GM23338 (cell line): ENCODE measurements at regions not wholly inside any gene's neighbourhood (a gene's known extent, or its start where the extent isn't known, plus 50 kb on each side); places are given as distances from the start of the nearest gene placed in this dataset.

Source experiments
- ATAC-seq: fragments of 200-7000 bp; cut with Tn5 transposase; 3 replicates; pipeline ENCODE4 v1.9.1; 2020
- DNase-seq: peaks from one replicate; pipeline ENCODE4 v3.0.0-alpha.2; 2015; ENCODE audit warnings: low spot score
- H2AFZ ChIP-seq: fragments of 200-600 bp; sonication (generic); 2 replicates; pipeline ENCODE4 v1.8.0; 2016; ENCODE audit warnings: antibody characterized with exemption, mild to moderate bottlenecking, moderate library complexity
- H3F3A ChIP-seq: fragments of 200-600 bp; sonication (generic); replicated peaks from 2 replicates; pipeline ENCODE4 v1.8.0; 2017; ENCODE audit warnings: antibody characterized with exemption, mixed run types, low read depth
- H3K27ac ChIP-seq: fragments of 200-600 bp; sonication (generic); 2 replicates; pipeline ENCODE4 v1.6.1; 2016; ENCODE audit warnings: low read depth
- H3K27me3 ChIP-seq: fragments of 200-600 bp; sonication (generic); 2 replicates; pipeline ENCODE4 v1.8.0; 2016; ENCODE audit warnings: mild to moderate bottlenecking, mixed run types, moderate library complexity; ENCODE audit not compliant: insufficient read depth
- H3K36me3 ChIP-seq: fragments of 200-600 bp; sonication (generic); 2 replicates; pipeline ENCODE4 v1.8.0; 2016; ENCODE audit warnings: mild to moderate bottlenecking; ENCODE audit not compliant: insufficient read depth
- H3K4me1 ChIP-seq: fragments of 200-600 bp; sonication (generic); 2 replicates; pipeline ENCODE4 v1.8.0; 2016; ENCODE audit warnings: mild to moderate bottlenecking, moderate library complexity; ENCODE audit not compliant: insufficient read depth
- H3K4me2 ChIP-seq: fragments of 200-600 bp; sonication (generic); 2 replicates; pipeline ENCODE4 v1.7.1; 2017; ENCODE audit warnings: mixed run types
- H3K4me3 ChIP-seq: fragments of 200-600 bp; sonication (generic); 2 replicates; pipeline ENCODE4 v1.6.1; 2016; ENCODE audit warnings: mixed run types
- H3K79me2 ChIP-seq: fragments of 200-600 bp; sonication (generic); replicated peaks from 2 replicates; pipeline ENCODE4 v1.8.0; 2017; ENCODE audit warnings: mild to moderate bottlenecking; ENCODE audit not compliant: insufficient read depth
- H3K9me2 ChIP-seq: fragments of 200-600 bp; sonication (generic); 2 replicates; pipeline ENCODE4 v1.8.0; 2017; ENCODE audit not compliant: insufficient read depth
- H4K20me1 ChIP-seq: fragments of 200-600 bp; sonication (generic); replicated peaks from 2 replicates; pipeline ENCODE4 v1.8.0; 2017; ENCODE audit warnings: mild to moderate bottlenecking; ENCODE audit not compliant: insufficient read depth
- H3K27ac Mint-ChIP-seq: 2 replicates; pipeline ENCODE4 v1.8.0; 2020; ENCODE audit warnings: inconsistent platforms, mild to moderate bottlenecking, moderate library complexity, mixed read lengths
- H3K27me3 Mint-ChIP-seq: 3 replicates; pipeline ENCODE4 v1.8.0; 2022; ENCODE audit warnings: low read depth, mild to moderate bottlenecking, moderate library complexity, mixed read lengths, inconsistent platforms; ENCODE audit not compliant: insufficient read depth, poor library complexity
- H3K36me3 Mint-ChIP-seq: 3 replicates; pipeline ENCODE4 v1.8.0; 2021; ENCODE audit warnings: low read depth, mild to moderate bottlenecking, inconsistent platforms, moderate library complexity, mixed read lengths
- H3K4me1 Mint-ChIP-seq: 3 replicates; pipeline ENCODE4 v1.8.0; 2020; ENCODE audit warnings: mild to moderate bottlenecking, inconsistent platforms, mixed read lengths
- H3K4me3 Mint-ChIP-seq: 3 replicates; pipeline ENCODE4 v1.8.0; 2021; ENCODE audit warnings: moderate library complexity, mild to moderate bottlenecking, inconsistent platforms, mixed read lengths
- H3K9me3 Mint-ChIP-seq: 3 replicates; pipeline ENCODE4 v1.8.0; 2020; ENCODE audit warnings: moderate library complexity, mild to moderate bottlenecking, inconsistent platforms, mixed read lengths
- EZH2phosphoT487 ChIP-seq: fragments of 200-600 bp; sonication (generic); IDR thresholded peaks from one replicate; pipeline ENCODE4 v1.8.1; 2018; ENCODE audit warnings: antibody characterized with exemption; ENCODE audit not compliant: unreplicated experiment
- ZNF114 ChIP-seq: fragments of 250-450 bp; sonication (Bioruptor Pico); IDR thresholded peaks from 2 replicates; pipeline ENCODE4 v1.5.0; 2020; ENCODE audit warnings: mild to moderate bottlenecking, moderate library complexity
- TF ChIP-seq, protein P1 (sequence below): fragments of 250-450 bp; sonication (Bioruptor Pico); IDR thresholded peaks from 2 replicates; pipeline ENCODE4 v1.5.0; 2020; ENCODE audit warnings: mild to moderate bottlenecking, moderate library complexity
- TF ChIP-seq, protein P2 (sequence below): IDR thresholded peaks from one replicate; pipeline ENCODE4 v1.6.1; 2018; ENCODE audit warnings: antibody characterized with exemption; ENCODE audit not compliant: unreplicated experiment

DNA sequence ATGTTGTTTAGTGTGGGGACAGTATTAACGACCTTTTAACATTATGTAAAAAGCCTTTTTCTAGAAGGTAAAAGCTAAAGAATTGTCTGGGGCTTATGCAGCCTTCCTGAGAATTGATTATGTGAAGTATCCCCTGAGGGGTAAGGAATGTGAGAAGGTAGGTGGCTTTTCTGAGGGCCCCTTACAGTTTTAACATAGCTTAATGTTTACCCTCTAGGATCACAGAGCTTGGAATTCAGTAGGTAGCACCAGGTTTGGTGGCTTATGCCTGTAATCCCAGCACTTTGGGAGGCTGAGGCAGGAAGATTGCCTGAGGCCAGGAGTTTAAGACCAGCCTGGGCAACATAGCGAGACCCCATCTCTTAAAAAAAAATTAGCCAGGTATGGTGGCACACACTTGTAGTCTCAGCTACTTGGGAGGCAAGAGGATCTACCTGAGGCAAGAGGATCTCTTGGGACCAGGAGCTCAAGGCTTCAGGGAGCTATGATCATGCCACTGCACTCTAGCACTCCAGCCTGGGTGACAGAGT, 101.3 kb downstream of the OLFM4 start:
- Mint-ChIP-seq H3K27me3 (no peaks in the 10 kb centered on the region), H3K36me3 (no peaks in the 10 kb centered on the region), H3K27ac (no peak overlapping the region), H3K4me1 (peaks cover 10% of the 10 kb centered on the region; the same call in 2 of the 3 replicates), H3K4me3 (no peak overlapping the region), H3K9me3 (no peaks in the 10 kb centered on the region)
- Histone ChIP-seq H3K79me2 (no peaks in the 10 kb centered on the region), H3K27me3 (no peaks in the 10 kb centered on the region), H2AFZ (no peak overlapping the region), H3K4me2 (no peak overlapping the region), H3K9me2 (peaks cover 7% of the 10 kb centered on the region), H3K36me3 (no peaks in the 10 kb centered on the region), H4K20me1 (no peaks in the 10 kb centered on the region), H3F3A (no peaks in the 10 kb centered on the region), H3K4me1 (0 out of 2 replicates have a peak, but pooled peaks cover 5% of the 10 kb centered on the region), H3K4me3 (no peak overlapping the region), H3K27ac (no peak overlapping the region)
- TF ChIP-seq ZNF114 (CRISPR knock-in tag) (no peak), EZH2phosphoT487 (no peak)
- TF ChIP-seq, protein P1, sequence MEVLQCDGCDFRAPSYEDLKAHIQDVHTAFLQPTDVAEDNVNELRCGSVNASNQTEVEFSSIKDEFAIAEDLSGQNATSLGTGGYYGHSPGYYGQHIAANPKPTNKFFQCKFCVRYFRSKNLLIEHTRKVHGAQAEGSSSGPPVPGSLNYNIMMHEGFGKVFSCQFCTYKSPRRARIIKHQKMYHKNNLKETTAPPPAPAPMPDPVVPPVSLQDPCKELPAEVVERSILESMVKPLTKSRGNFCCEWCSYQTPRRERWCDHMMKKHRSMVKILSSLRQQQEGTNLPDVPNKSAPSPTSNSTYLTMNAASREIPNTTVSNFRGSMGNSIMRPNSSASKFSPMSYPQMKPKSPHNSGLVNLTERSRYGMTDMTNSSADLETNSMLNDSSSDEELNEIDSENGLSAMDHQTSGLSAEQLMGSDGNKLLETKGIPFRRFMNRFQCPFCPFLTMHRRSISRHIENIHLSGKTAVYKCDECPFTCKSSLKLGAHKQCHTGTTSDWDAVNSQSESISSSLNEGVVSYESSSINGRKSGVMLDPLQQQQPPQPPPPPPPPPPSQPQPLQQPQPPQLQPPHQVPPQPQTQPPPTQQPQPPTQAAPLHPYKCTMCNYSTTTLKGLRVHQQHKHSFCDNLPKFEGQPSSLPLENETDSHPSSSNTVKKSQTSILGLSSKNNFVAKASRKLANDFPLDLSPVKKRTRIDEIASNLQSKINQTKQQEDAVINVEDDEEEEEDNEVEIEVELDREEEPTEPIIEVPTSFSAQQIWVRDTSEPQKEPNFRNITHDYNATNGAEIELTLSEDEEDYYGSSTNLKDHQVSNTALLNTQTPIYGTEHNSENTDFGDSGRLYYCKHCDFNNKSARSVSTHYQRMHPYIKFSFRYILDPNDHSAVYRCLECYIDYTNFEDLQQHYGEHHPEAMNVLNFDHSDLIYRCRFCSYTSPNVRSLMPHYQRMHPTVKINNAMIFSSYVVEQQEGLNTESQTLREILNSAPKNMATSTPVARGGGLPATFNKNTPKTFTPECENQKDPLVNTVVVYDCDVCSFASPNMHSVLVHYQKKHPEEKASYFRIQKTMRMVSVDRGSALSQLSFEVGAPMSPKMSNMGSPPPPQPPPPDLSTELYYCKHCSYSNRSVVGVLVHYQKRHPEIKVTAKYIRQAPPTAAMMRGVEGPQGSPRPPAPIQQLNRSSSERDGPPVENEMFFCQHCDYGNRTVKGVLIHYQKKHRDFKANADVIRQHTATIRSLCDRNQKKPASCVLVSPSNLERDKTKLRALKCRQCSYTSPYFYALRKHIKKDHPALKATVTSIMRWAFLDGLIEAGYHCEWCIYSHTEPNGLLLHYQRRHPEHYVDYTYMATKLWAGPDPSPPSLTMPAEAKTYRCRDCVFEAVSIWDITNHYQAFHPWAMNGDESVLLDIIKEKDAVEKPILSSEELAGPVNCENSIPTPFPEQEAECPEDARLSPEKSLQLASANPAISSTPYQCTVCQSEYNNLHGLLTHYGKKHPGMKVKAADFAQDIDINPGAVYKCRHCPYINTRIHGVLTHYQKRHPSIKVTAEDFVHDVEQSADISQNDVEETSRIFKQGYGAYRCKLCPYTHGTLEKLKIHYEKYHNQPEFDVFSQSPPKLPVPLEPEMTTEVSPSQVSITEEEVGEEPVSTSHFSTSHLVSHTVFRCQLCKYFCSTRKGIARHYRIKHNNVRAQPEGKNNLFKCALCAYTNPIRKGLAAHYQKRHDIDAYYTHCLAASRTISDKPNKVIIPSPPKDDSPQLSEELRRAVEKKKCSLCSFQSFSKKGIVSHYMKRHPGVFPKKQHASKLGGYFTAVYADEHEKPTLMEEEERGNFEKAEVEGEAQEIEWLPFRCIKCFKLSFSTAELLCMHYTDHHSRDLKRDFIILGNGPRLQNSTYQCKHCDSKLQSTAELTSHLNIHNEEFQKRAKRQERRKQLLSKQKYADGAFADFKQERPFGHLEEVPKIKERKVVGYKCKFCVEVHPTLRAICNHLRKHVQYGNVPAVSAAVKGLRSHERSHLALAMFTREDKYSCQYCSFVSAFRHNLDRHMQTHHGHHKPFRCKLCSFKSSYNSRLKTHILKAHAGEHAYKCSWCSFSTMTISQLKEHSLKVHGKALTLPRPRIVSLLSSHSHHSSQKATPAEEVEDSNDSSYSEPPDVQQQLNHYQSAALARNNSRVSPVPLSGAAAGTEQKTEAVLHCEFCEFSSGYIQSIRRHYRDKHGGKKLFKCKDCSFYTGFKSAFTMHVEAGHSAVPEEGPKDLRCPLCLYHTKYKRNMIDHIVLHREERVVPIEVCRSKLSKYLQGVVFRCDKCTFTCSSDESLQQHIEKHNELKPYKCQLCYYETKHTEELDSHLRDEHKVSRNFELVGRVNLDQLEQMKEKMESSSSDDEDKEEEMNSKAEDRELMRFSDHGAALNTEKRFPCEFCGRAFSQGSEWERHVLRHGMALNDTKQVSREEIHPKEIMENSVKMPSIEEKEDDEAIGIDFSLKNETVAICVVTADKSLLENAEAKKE (CRISPR knock-in tag), result peak; percentile 76; the same call in 1 of the 2 replicates
- TF ChIP-seq, protein P2, sequence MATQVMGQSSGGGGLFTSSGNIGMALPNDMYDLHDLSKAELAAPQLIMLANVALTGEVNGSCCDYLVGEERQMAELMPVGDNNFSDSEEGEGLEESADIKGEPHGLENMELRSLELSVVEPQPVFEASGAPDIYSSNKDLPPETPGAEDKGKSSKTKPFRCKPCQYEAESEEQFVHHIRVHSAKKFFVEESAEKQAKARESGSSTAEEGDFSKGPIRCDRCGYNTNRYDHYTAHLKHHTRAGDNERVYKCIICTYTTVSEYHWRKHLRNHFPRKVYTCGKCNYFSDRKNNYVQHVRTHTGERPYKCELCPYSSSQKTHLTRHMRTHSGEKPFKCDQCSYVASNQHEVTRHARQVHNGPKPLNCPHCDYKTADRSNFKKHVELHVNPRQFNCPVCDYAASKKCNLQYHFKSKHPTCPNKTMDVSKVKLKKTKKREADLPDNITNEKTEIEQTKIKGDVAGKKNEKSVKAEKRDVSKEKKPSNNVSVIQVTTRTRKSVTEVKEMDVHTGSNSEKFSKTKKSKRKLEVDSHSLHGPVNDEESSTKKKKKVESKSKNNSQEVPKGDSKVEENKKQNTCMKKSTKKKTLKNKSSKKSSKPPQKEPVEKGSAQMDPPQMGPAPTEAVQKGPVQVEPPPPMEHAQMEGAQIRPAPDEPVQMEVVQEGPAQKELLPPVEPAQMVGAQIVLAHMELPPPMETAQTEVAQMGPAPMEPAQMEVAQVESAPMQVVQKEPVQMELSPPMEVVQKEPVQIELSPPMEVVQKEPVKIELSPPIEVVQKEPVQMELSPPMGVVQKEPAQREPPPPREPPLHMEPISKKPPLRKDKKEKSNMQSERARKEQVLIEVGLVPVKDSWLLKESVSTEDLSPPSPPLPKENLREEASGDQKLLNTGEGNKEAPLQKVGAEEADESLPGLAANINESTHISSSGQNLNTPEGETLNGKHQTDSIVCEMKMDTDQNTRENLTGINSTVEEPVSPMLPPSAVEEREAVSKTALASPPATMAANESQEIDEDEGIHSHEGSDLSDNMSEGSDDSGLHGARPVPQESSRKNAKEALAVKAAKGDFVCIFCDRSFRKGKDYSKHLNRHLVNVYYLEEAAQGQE, result no peak
- DNase-seq (peak; percentile 29), ATAC-seq (peak; percentile 75)
